ENCODE measurements at regions not wholly inside any gene's neighbourhood (a gene's known extent, or its start where the extent isn't known, plus 50 kb on each side); places are given as distances from the start of the nearest gene placed in this dataset.

GRCh38 chr14:58882577-58883018, 244.8 kb downstream of the DACT1 start:
- TF ChIP-seq POLR2A (IDR thresholded peaks at IDR 0.05) = no peak
- TF ChIP-seq, protein P1, sequence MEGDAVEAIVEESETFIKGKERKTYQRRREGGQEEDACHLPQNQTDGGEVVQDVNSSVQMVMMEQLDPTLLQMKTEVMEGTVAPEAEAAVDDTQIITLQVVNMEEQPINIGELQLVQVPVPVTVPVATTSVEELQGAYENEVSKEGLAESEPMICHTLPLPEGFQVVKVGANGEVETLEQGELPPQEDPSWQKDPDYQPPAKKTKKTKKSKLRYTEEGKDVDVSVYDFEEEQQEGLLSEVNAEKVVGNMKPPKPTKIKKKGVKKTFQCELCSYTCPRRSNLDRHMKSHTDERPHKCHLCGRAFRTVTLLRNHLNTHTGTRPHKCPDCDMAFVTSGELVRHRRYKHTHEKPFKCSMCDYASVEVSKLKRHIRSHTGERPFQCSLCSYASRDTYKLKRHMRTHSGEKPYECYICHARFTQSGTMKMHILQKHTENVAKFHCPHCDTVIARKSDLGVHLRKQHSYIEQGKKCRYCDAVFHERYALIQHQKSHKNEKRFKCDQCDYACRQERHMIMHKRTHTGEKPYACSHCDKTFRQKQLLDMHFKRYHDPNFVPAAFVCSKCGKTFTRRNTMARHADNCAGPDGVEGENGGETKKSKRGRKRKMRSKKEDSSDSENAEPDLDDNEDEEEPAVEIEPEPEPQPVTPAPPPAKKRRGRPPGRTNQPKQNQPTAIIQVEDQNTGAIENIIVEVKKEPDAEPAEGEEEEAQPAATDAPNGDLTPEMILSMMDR (IDR thresholded peaks at IDR 0.05) = no peak

All from Peyer's patch (tissue), 4 donors.